ENCODE measurements at regions not wholly inside any gene's neighbourhood (a gene's known extent, or its start where the extent isn't known, plus 50 kb on each side); places are given as distances from the start of the nearest gene placed in this dataset.

GRCh38 chr11:98090861-98091505, 929.8 kb upstream of the CNTN5 start:
- H3K4me3 Mint-ChIP-seq = no peak overlapping the region
- no peaks in the 10 kb centered on the region for H3K27me3 Mint-ChIP-seq
- CTCF ChIA-PET = no interaction called here
- H3K27ac Mint-ChIP-seq = no peak overlapping the region
- ATAC-seq (no peak), DNase-seq (no peak)
- H3K9me3 Mint-ChIP-seq (ENCODE audit: low read depth) = peaks cover 10% of the 10 kb centered on the region
- no peaks in the 10 kb centered on the region for H3K4me1 Mint-ChIP-seq
- no peaks in the 10 kb centered on the region for H3K36me3 Mint-ChIP-seq

DNA sequence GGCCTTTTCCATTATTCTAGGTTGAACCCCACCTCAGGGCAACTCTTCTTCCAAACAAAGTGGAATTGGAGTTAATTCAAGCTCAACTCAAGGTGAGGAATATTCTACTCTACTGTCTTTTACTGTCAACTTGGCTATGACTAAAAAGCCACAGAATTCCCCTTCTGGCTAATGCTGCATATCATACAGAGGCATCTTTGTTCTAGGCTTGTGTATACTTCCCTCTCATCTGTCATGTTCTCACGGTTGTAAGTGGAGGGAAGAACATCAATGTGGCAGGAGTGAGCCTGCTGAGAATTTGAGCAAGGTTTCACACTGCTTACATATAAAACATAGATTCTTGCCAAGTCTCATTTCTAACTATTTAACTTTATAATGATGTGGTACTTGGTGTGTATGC, 921.4 kb upstream of the CNTN5 start:
- peaks cover 8% of the 10 kb centered on the region for H3K9me3 Mint-ChIP-seq (ENCODE audit: low read depth)
- H3K4me3 Mint-ChIP-seq = no peak overlapping the region
- DNase-seq = no peak
- no peaks in the 10 kb centered on the region for H3K27me3 Mint-ChIP-seq
- no peaks in the 10 kb centered on the region for H3K4me1 Mint-ChIP-seq
- no peak overlapping the region for H3K27ac Mint-ChIP-seq
- H3K36me3 Mint-ChIP-seq = no peaks in the 10 kb centered on the region
- ATAC-seq = no peak
- CTCF ChIA-PET = no interaction called here

GRCh38 chr11:98100689-98101088, 920.1 kb upstream of the CNTN5 start:
- DNase-seq = no peak
- CTCF ChIA-PET = no interaction called here
- H3K4me1 Mint-ChIP-seq = no peaks in the 10 kb centered on the region
- no peak overlapping the region for H3K4me3 Mint-ChIP-seq
- H3K27ac Mint-ChIP-seq = no peak overlapping the region
- no peaks in the 10 kb centered on the region for H3K27me3 Mint-ChIP-seq
- H3K9me3 Mint-ChIP-seq (ENCODE audit: low read depth) = peaks cover 8% of the 10 kb centered on the region
- H3K36me3 Mint-ChIP-seq = no peaks in the 10 kb centered on the region
- no peak for ATAC-seq

DNA sequence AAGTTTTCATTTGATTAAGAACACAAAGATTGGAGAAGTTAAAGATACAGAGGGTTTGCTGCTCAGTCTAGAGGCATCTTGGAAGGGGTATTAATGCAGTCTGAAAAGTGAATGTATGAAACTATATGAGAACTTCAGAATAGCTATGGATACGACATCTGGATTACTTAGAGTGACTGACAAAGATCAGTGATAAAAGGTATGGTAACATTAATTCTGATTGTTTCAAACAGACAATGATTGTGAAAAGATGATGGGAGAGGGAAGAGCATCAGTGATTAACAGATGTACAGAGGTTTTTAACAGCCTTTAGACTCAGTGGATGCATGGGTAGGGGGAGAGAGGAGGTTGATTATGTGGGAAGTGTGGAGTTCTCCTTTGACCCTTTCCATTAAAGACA, 919.4 kb upstream of the CNTN5 start:
- no peak for DNase-seq
- Mint-ChIP-seq H3K36me3 (no peaks in the 10 kb centered on the region), H3K27me3 (no peaks in the 10 kb centered on the region), H3K9me3 (ENCODE audit: low read depth) (peaks cover 8% of the 10 kb centered on the region), H3K4me1 (no peaks in the 10 kb centered on the region), H3K4me3 (no peak overlapping the region), H3K27ac (no peak overlapping the region)
- CTCF ChIA-PET = no interaction called here
- no peak for ATAC-seq

DNA sequence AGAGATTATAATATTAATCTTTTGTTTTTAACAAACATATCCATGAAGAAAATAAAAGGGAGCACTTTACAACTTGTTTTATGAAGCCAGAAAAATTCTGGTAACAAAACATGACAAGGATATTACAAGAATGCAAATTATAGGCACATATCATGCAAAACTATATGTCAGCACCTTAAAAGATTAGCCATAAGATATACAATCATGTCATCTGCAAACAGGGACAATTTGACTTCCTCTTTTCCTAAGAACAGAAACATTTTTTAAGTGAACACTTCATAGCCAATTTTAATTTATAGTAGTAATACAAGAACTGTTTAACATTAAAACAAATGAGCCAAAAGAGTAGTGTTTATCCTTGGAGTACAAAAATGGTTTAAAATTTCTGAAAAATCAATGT, 916.5 kb upstream of the CNTN5 start:
- Mint-ChIP-seq H3K4me1 (no peaks in the 10 kb centered on the region), H3K27ac (no peak overlapping the region), H3K4me3 (no peak overlapping the region), H3K9me3 (ENCODE audit: low read depth) (peaks cover 4% of the 10 kb centered on the region), H3K27me3 (no peaks in the 10 kb centered on the region), H3K36me3 (no peaks in the 10 kb centered on the region)
- CTCF ChIA-PET = no interaction called here
- DNase-seq (no peak), ATAC-seq (no peak)

DNA sequence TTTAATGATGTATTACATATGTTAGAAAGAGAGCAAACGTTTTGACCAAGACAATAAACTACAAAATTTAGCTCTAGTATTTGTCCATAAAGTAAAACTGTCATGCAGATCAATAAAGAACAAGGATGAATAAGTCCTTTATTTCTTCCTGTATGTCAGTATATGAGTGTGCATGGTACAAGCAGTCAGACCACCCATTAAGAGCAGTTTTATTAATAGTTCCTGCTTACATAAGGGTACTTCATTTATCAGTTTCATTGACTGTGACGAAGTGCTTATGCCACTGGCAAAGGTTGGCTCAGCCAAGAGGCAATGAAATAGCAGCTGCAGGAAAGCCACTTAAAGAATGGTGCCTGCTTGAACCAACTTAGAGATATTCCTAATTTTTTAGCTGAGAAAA, 913.0 kb upstream of the CNTN5 start:
- ATAC-seq (no peak), DNase-seq (no peak)
- H3K4me3 Mint-ChIP-seq = no peak overlapping the region
- CTCF ChIA-PET = no interaction called here
- H3K36me3 Mint-ChIP-seq = no peaks in the 10 kb centered on the region
- no peaks in the 10 kb centered on the region for H3K4me1 Mint-ChIP-seq
- H3K27me3 Mint-ChIP-seq = no peaks in the 10 kb centered on the region
- H3K9me3 Mint-ChIP-seq (ENCODE audit: low read depth) = peaks cover 3% of the 10 kb centered on the region
- H3K27ac Mint-ChIP-seq = no peak overlapping the region

DNA sequence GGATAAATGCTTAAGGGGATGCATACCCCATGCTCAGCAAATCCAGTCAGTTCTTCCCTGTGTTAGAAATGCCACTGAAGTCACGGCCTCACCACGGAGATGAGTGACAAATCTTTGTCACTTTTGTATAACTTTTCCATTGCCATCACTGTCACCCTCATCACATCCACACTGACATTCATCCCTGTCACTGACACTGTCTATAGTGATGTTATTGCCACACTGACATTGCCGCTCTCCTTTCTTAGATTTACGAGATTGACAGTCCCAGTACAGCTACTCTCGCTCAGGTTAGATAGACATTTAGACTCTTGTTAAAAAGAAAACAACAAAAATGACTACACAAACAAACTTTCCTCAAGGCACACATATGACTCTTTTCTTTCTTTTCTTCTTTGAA, 910.7 kb upstream of the CNTN5 start:
- ATAC-seq = no peak
- DNase-seq = no peak
- H3K27me3 Mint-ChIP-seq = no peaks in the 10 kb centered on the region
- peaks cover 6% of the 10 kb centered on the region for H3K9me3 Mint-ChIP-seq (ENCODE audit: low read depth)
- no peaks in the 10 kb centered on the region for H3K4me1 Mint-ChIP-seq
- no peak overlapping the region for H3K27ac Mint-ChIP-seq
- CTCF ChIA-PET = no interaction called here
- no peaks in the 10 kb centered on the region for H3K36me3 Mint-ChIP-seq
- no peak overlapping the region for H3K4me3 Mint-ChIP-seq

DNA sequence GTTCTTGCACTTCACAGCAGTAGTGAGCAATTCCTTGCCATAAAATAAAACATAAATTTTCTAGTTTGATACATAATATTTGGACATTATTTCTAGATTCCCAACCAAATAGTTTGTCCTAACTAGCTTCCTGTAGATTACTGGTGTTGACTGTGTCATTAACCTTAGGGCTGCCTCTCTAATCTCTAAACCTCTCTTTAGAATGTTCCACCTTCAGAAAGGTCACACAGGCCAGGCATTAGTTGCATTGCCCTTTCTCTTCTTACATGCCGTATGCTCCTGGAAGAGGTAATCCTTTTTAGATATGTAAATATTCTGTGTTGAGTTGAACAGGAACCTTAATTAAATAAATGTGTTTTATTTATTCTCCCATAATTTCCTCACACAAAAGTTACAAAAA, 904.9 kb upstream of the CNTN5 start:
- Mint-ChIP-seq H3K4me3 (no peak overlapping the region), H3K36me3 (no peaks in the 10 kb centered on the region), H3K4me1 (no peaks in the 10 kb centered on the region), H3K27me3 (no peaks in the 10 kb centered on the region), H3K27ac (no peak overlapping the region), H3K9me3 (ENCODE audit: low read depth) (peaks cover 4% of the 10 kb centered on the region)
- ATAC-seq = no peak
- CTCF ChIA-PET = no interaction called here
- no peak for DNase-seq

GRCh38 chr11:98130117-98130625, 890.6 kb upstream of the CNTN5 start:
- CTCF ChIA-PET = no interaction called here
- ATAC-seq = no peak
- Mint-ChIP-seq H3K4me1 (no peaks in the 10 kb centered on the region), H3K27me3 (no peaks in the 10 kb centered on the region), H3K36me3 (no peaks in the 10 kb centered on the region), H3K9me3 (ENCODE audit: low read depth) (peaks cover 18% of the 10 kb centered on the region), H3K4me3 (no peak overlapping the region), H3K27ac (no peak overlapping the region)
- no peak for DNase-seq

DNA sequence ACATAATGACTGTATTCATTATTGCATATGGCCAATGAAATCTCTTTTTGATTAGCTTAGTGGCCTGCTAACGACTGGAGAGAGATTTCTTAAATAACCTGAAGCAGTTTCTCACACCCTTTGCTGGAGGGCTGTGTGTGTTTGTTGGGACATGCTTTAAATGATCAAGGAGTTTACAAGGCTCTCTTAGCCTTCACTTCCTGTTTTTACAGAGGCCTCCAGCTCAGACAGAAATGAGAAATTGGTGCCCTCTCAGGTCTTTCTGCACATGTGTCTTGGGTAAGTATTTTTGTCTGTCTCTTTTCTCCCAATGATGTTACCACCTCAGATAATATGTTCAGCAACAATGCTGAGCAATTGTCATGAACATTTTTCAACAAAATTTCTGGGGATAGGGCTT, 884.4 kb upstream of the CNTN5 start:
- CTCF ChIA-PET = no interaction called here
- no peaks in the 10 kb centered on the region for H3K4me1 Mint-ChIP-seq
- no peak for DNase-seq
- no peak overlapping the region for H3K4me3 Mint-ChIP-seq
- no peak overlapping the region for H3K27ac Mint-ChIP-seq
- ATAC-seq = no peak
- H3K9me3 Mint-ChIP-seq (ENCODE audit: low read depth) = peaks cover 13% of the 10 kb centered on the region
- no peaks in the 10 kb centered on the region for H3K36me3 Mint-ChIP-seq
- no peaks in the 10 kb centered on the region for H3K27me3 Mint-ChIP-seq

DNA sequence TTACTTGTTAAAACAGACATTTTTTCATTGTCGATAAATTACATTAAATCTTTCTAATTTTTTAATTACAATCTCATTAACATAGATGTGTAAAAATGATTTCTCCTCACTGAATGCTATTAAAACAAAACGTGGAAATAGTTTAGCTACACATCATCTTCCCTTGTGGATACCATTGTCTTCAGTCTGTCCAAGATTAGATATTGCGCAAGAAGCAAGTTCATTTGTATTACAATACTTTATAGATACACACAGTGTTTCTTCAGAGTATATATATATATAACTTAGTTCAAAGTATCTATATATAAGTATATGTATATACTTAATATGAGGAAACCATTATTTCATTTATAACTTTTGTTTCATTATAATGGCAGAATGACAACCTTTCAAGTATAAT, 883.3 kb upstream of the CNTN5 start:
- Mint-ChIP-seq H3K27me3 (no peaks in the 10 kb centered on the region), H3K27ac (no peak overlapping the region), H3K36me3 (no peaks in the 10 kb centered on the region), H3K4me3 (no peak overlapping the region), H3K9me3 (ENCODE audit: low read depth) (peaks cover 12% of the 10 kb centered on the region), H3K4me1 (no peaks in the 10 kb centered on the region)
- DNase-seq (no peak), ATAC-seq (no peak)
- CTCF ChIA-PET = no interaction called here

GRCh38 chr11:98143661-98144060, 877.1 kb upstream of the CNTN5 start:
- DNase-seq (no peak), ATAC-seq (no peak)
- H3K4me3 Mint-ChIP-seq = no peak overlapping the region
- no peak overlapping the region for H3K27ac Mint-ChIP-seq
- no peaks in the 10 kb centered on the region for H3K36me3 Mint-ChIP-seq
- H3K27me3 Mint-ChIP-seq = no peaks in the 10 kb centered on the region
- H3K4me1 Mint-ChIP-seq = no peaks in the 10 kb centered on the region
- peaks cover 11% of the 10 kb centered on the region for H3K9me3 Mint-ChIP-seq (ENCODE audit: low read depth)
- CTCF ChIA-PET = no interaction called here

- no peak for DNase-seq
- no peak for ATAC-seq
- peaks cover 14% of the 10 kb centered on the region for H3K9me3 Mint-ChIP-seq (ENCODE audit: low read depth)
- H3K4me3 Mint-ChIP-seq = no peak overlapping the region
- H3K36me3 Mint-ChIP-seq = no peaks in the 10 kb centered on the region
- no peaks in the 10 kb centered on the region for H3K27me3 Mint-ChIP-seq
- CTCF ChIA-PET = no interaction called here
- no peak overlapping the region for H3K27ac Mint-ChIP-seq
- no peaks in the 10 kb centered on the region for H3K4me1 Mint-ChIP-seq
Measured at GRCh38 chr11:98153752-98154151, 867.0 kb upstream of the CNTN5 start.

DNA sequence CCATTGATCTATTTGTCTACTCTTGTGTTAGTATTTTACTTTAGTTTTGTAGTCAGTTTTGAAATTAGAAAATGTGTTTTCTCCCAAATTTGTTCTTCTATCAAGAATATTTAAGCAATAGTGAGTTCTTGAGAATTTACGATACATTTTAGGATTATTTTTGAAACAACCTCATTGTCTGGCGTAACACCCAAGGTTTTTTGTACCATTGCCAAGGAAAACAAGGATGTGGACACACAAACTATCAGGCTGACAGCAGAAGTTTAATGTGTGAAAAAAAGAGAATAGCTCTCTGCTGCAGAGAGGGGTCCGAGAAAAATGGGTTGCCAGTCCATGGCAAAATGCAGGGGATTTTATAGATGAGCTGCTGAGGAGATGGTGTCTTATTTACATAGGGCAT, 865.1 kb upstream of the CNTN5 start:
- Mint-ChIP-seq H3K4me1 (no peaks in the 10 kb centered on the region), H3K27ac (no peak overlapping the region), H3K4me3 (no peak overlapping the region), H3K27me3 (no peaks in the 10 kb centered on the region), H3K9me3 (ENCODE audit: low read depth) (peaks cover 18% of the 10 kb centered on the region), H3K36me3 (no peaks in the 10 kb centered on the region)
- no peak for ATAC-seq
- no peak for DNase-seq
- CTCF ChIA-PET = no interaction called here

DNA sequence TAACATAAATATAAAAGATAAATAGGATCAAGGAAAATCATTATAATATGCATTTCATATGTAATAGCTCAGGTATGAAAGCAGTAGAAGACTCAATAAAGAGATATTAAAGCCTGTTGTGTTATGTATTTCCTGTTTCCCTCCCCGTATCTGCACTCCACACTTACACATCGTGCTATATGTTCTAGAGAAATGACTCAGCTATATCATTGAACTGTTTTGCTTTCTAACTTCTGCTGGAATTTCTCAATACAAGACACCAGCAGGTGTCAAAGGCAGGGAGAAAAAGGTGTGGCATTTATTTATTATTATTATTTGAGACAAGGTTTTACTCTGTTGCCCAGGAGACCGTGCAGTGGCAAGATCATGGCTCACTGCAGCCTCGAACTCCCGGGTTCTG, 842.8 kb upstream of the CNTN5 start:
- CTCF ChIA-PET = no interaction called here
- Mint-ChIP-seq H3K4me1 (no peaks in the 10 kb centered on the region), H3K4me3 (no peak overlapping the region), H3K9me3 (ENCODE audit: low read depth) (peaks cover 14% of the 10 kb centered on the region), H3K27ac (no peak overlapping the region), H3K27me3 (no peaks in the 10 kb centered on the region), H3K36me3 (no peaks in the 10 kb centered on the region)
- ATAC-seq (no peak), DNase-seq (no peak)

Measured in activated CD8-positive, alpha-beta memory T cell treated with anti-CD3 and anti-CD28 coated beads, Interleukin-2, amount 10 ng/mL, durations not matched to agents 7 days and 5 days (primary cell).